Tibial nerve (tissue), 3 donors: ENCODE measurements at regions not wholly inside any gene's neighbourhood (a gene's known extent, or its start where the extent isn't known, plus 50 kb on each side); places are given as distances from the start of the nearest gene placed in this dataset.

Experiments
- POLR2A ChIP-seq, 2 donors: fragments of 450-650 bp; IDR thresholded peaks; one replicate each; pipeline ENCODE4 v1.6.1; 2017; ENCODE audit warnings: antibody characterized with exemption in 2 of 2, mild to moderate bottlenecking in 2 of 2, moderate library complexity in 2 of 2
- TF ChIP-seq, protein P1 (sequence below), 5 experiments: fragments of 200-600 bp in 3 of 5; fragments of 450-650 bp in 2 of 5; sonication (generic) in 3 of 5; IDR thresholded peaks; one replicate each; pipeline ENCODE4 v1.5.1; 2016 to 2019; ENCODE audit warnings: antibody characterized with exemption in 5 of 5, mild to moderate bottlenecking in 3 of 5, moderate library complexity in 2 of 5

DNA sequence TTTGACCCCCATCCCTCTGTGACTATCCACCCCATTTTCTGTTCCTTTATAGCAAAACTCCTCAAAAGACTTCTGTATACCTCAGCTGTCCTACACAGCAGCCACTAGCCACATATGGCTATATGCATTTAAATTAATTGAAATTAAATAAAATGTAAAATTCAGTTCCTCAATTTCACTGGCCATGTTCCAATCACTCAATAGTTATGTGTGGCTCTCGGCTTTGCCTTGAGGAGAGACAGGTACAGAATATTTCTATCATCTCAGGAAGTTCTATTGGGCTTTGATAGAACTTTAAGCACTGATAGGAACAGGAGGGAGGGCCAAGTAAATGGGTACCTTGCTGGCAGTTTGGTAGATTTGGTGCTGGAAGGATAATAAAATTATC, 280.3 kb upstream of the AMIGO2 start:
- TF ChIP-seq, protein P1, sequence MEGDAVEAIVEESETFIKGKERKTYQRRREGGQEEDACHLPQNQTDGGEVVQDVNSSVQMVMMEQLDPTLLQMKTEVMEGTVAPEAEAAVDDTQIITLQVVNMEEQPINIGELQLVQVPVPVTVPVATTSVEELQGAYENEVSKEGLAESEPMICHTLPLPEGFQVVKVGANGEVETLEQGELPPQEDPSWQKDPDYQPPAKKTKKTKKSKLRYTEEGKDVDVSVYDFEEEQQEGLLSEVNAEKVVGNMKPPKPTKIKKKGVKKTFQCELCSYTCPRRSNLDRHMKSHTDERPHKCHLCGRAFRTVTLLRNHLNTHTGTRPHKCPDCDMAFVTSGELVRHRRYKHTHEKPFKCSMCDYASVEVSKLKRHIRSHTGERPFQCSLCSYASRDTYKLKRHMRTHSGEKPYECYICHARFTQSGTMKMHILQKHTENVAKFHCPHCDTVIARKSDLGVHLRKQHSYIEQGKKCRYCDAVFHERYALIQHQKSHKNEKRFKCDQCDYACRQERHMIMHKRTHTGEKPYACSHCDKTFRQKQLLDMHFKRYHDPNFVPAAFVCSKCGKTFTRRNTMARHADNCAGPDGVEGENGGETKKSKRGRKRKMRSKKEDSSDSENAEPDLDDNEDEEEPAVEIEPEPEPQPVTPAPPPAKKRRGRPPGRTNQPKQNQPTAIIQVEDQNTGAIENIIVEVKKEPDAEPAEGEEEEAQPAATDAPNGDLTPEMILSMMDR (IDR thresholded peaks at IDR 0.05) = no peak
- TF ChIP-seq POLR2A (IDR thresholded peaks at IDR 0.05) = no peak
